Upper lobe of right lung (tissue), 1 donor: ENCODE measurements at regions not wholly inside any gene's neighbourhood (a gene's known extent, or its start where the extent isn't known, plus 50 kb on each side); places are given as distances from the start of the nearest gene placed in this dataset.
"Not testable (repeated sequence)": the region's sequence is repeated elsewhere in the genome, so short reads cannot be mapped to it uniquely, and the experiment has no call there.

ENCODE experiments used
- ATAC-seq: fragments of 200-7000 bp; cut with Tn5 transposase; one replicate; pipeline ENCODE4 v1.9.1; 2020; ENCODE audit warnings: mild to moderate bottlenecking, moderate library complexity
- DNase-seq: peaks from one replicate; pipeline ENCODE4 v3.0.0-alpha.2; 2020
- H3K27ac ChIP-seq: fragments of 200-600 bp; one replicate; pipeline ENCODE4 v1.8.0; 2022
- H3K27me3 ChIP-seq: fragments of 200-600 bp; one replicate; pipeline ENCODE4 v1.8.0; 2022; ENCODE audit warnings: mild to moderate bottlenecking
- H3K36me3 ChIP-seq: fragments of 200-600 bp; one replicate; pipeline ENCODE4 v1.8.0; 2022
- H3K4me1 ChIP-seq: fragments of 200-600 bp; one replicate; pipeline ENCODE4 v1.8.0; 2022
- H3K4me3 ChIP-seq: fragments of 200-600 bp; one replicate; pipeline ENCODE4 v1.8.0; 2022; ENCODE audit warnings: mild to moderate bottlenecking
- H3K9me3 ChIP-seq: fragments of 200-600 bp; one replicate; pipeline ENCODE4 v1.8.0; 2022
- intact Hi-C: fragments of 100-400 bp; cut with DNase I; formaldehyde crosslinking; loops from one replicate; pipeline ENCODE4 v1.11.0; 2022
- TF ChIP-seq, protein P1 (sequence below): fragments of 200-600 bp; IDR thresholded peaks from one replicate; pipeline ENCODE4 v1.8.0; 2022; ENCODE audit warnings: antibody characterized with exemption
- donor health status: DM: no; HTN: yes; CAD: no; lungs with severe emphysema.

- no peak for DNase-seq
Observed at GRCh38 chr6:22155551-22155950, 141.3 kb downstream of the PRL start.

GRCh38 chr6:22157233-22157632 lies 139.6 kb downstream of the PRL start:
- no peaks in the 10 kb centered on the region for H3K9me3 ChIP-seq
- H3K4me1 ChIP-seq: no peaks in the 10 kb centered on the region
- intact Hi-C loops: no loop called here
- H3K27ac ChIP-seq: no peak overlapping the region
- TF ChIP-seq, protein P1, sequence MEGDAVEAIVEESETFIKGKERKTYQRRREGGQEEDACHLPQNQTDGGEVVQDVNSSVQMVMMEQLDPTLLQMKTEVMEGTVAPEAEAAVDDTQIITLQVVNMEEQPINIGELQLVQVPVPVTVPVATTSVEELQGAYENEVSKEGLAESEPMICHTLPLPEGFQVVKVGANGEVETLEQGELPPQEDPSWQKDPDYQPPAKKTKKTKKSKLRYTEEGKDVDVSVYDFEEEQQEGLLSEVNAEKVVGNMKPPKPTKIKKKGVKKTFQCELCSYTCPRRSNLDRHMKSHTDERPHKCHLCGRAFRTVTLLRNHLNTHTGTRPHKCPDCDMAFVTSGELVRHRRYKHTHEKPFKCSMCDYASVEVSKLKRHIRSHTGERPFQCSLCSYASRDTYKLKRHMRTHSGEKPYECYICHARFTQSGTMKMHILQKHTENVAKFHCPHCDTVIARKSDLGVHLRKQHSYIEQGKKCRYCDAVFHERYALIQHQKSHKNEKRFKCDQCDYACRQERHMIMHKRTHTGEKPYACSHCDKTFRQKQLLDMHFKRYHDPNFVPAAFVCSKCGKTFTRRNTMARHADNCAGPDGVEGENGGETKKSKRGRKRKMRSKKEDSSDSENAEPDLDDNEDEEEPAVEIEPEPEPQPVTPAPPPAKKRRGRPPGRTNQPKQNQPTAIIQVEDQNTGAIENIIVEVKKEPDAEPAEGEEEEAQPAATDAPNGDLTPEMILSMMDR: no peak
- no peak overlapping the region for H3K4me3 ChIP-seq
- no peaks in the 10 kb centered on the region for H3K27me3 ChIP-seq
- H3K36me3 ChIP-seq: no peaks in the 10 kb centered on the region
- no peak for DNase-seq
- no peak for ATAC-seq

More at GRCh38 chr6:22155551-22155950, 141.3 kb downstream of the PRL start:
- TF ChIP-seq, protein P1: no peak
- H3K4me3 ChIP-seq: no peak overlapping the region
- no peaks in the 10 kb centered on the region for H3K9me3 ChIP-seq
- H3K4me1 ChIP-seq: no peaks in the 10 kb centered on the region
- H3K27me3 ChIP-seq: no peaks in the 10 kb centered on the region
- no peak overlapping the region for H3K27ac ChIP-seq
- no peaks in the 10 kb centered on the region for H3K36me3 ChIP-seq
- no peak for ATAC-seq
- intact Hi-C loops: no loop called here

DNA sequence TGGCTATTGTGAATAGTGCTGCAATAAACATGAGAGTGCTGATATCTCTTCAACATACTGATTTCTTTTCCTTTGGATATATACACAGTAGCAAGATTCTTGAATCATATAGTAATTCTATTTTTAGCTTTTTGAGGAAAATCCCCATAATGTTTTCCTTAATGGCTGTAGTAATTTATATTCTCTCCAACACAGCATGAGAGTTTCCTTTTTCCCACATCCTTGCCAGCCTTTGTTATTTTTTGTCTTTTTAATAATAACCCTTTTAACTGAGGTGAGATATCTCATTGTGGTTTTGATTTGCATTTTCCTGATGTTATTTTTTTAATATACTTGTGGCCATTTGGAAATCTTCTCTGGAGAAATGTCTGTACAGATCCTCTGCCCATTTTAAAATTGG lies 132.6 kb downstream of the PRL start:
- DNase-seq (no peak), ATAC-seq (no peak)
- Histone ChIP-seq H3K27ac (no peak overlapping the region), H3K27me3 (no peaks in the 10 kb centered on the region), H3K9me3 (no peaks in the 10 kb centered on the region), H3K4me1 (no peaks in the 10 kb centered on the region), H3K4me3 (no peak overlapping the region), H3K36me3 (no peaks in the 10 kb centered on the region)
- TF ChIP-seq, protein P1: no peak
- intact Hi-C loops: no loop called here

DNA sequence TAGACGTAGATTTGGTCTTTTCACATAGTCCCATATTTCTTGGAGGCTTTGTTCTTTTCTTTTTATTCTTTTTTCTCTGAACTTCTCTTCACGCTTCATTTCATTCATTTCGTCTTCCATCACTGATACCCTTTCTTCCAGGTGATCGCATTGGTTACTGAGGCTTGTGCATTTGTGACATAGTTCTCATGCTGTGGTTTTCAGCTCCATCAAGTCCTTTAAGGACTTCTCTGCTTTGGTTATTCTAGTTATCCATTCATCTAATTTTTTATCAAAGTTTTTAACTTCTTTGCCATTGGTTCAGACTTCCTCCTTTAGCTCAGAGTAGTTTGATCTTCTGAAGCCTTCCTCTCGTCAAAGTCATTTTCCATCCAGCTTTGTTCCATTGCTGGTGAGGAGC lies 125.8 kb downstream of the PRL start:
- H3K27me3 ChIP-seq, H3K27ac ChIP-seq, DNase-seq, H3K36me3 ChIP-seq, ATAC-seq, H3K9me3 ChIP-seq, H3K4me3 ChIP-seq, intact Hi-C loops, H3K4me1 ChIP-seq: not testable (repeated sequence)

GRCh38 chr6:22171885-22172284 lies 125.0 kb downstream of the PRL start:
- DNase-seq, H3K27ac ChIP-seq, H3K4me3 ChIP-seq, H3K9me3 ChIP-seq, ATAC-seq, H3K4me1 ChIP-seq, H3K27me3 ChIP-seq, H3K36me3 ChIP-seq, intact Hi-C loops: not testable (repeated sequence)

- DNase-seq: no peak
- intact Hi-C loops: no loop called here
- Histone ChIP-seq H3K36me3 (no peaks in the 10 kb centered on the region), H3K27ac (no peak overlapping the region), H3K9me3 (peaks cover 6% of the 10 kb centered on the region), H3K4me3 (no peak overlapping the region), H3K4me1 (no peaks in the 10 kb centered on the region), H3K27me3 (no peaks in the 10 kb centered on the region)
- ATAC-seq: no peak
- TF ChIP-seq, protein P1: no peak
Observed at GRCh38 chr6:22173311-22173710, 123.5 kb downstream of the PRL start.

DNA sequence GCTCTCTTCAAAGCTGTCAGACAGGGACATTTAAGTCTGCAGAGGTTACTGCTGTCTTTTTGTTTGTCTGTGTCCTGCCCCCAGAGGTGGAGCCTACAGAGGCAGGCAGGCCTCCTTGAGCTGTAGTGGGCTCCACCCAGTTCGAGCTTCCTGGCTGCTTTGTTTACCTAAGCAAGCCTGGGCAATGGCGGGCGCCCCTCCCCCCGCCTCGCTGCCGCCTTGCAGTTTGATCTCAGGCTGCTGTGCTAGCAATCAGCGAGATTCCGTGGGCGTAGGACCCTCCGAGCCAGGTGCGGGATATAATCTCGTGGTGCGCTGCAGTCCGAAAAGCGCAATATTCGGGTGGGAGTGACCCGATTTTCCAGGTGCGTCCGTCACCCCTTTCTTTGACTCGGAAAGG lies 116.6 kb downstream of the PRL start:
- H3K4me3 ChIP-seq, H3K9me3 ChIP-seq, H3K4me1 ChIP-seq, H3K27ac ChIP-seq, DNase-seq, intact Hi-C loops, H3K36me3 ChIP-seq, H3K27me3 ChIP-seq, ATAC-seq: not testable (repeated sequence)
